ENCODE measurements at regions not wholly inside any gene's neighbourhood (a gene's known extent, or its start where the extent isn't known, plus 50 kb on each side); places are given as distances from the start of the nearest gene placed in this dataset.

- Histone ChIP-seq H2BK120ac (ENCODE audit: low read depth, low read length) (no peak overlapping the region), H3K27me3 (ENCODE audit: control insufficient read depth in 3 of 3, insufficient read depth in 3 of 3, low read depth in 1 of 3, low read length in 3 of 3) (no peaks in the 10 kb centered on the region), H3K4ac (ENCODE audit: low read length) (no peak overlapping the region), H4K8ac (ENCODE audit: low read depth, low read length) (no peak overlapping the region), H3K9ac (ENCODE audit: low read depth, low read length, poor library complexity) (no peak overlapping the region), H3K4me1 (ENCODE audit: control insufficient read depth in 2 of 2, insufficient read depth in 1 of 2, low read depth in 1 of 2, low read length in 2 of 2) (no peaks in the 10 kb centered on the region), H2AFZ (ENCODE audit: low read length) (no peak overlapping the region), H3K27ac (replicated peaks; ENCODE audit: low read length) (no peak overlapping the region), H3K23ac (ENCODE audit: low read depth, low read length, poor library complexity) (no peak overlapping the region), H3K36me3 (replicated peaks in 1 of 2; ENCODE audit: control insufficient read depth in 2 of 2, insufficient read depth in 2 of 2, low read length in 2 of 2) (no peaks in the 10 kb centered on the region), H3K14ac (ENCODE audit: low read length) (no peak overlapping the region), H2BK5ac (ENCODE audit: low read length) (no peak overlapping the region), H3K4me3 (ENCODE audit: low read length in 2 of 2) (no peak overlapping the region), H2BK15ac (ENCODE audit: low read length) (no peak overlapping the region), H3K9me3 (replicated peaks in 1 of 2; ENCODE audit: control insufficient read depth in 2 of 2, insufficient read depth in 1 of 2, low read depth in 1 of 2, low read length in 2 of 2) (no peaks in the 10 kb centered on the region), H2BK12ac (ENCODE audit: low read length) (no peak overlapping the region), H3K18ac (ENCODE audit: low read length) (no peak overlapping the region), H3K4me2 (ENCODE audit: insufficient read depth, low read length, poor library complexity, severe bottlenecking) (no peak overlapping the region), H3K79me1 (ENCODE audit: low read depth, low read length) (no peaks in the 10 kb centered on the region), H2AK5ac (ENCODE audit: low read depth, low read length) (no peak overlapping the region), H4K91ac (ENCODE audit: low read depth, low read length, poor library complexity) (no peak overlapping the region)
- WGBS, 2 donors (ENCODE audit: extremely low coverage in 2 of 2, insufficient read length in 2 of 2, insufficient replicate concordance in 1 of 2) = no CpG with 5 or more reads among the region's 1 CpG
- no peak for DNase-seq (ENCODE audit: low spot score)
These were observed 910.2 kb upstream of the SLC10A2 start for GRCh38 chr13:103976371-103976770.

DNA sequence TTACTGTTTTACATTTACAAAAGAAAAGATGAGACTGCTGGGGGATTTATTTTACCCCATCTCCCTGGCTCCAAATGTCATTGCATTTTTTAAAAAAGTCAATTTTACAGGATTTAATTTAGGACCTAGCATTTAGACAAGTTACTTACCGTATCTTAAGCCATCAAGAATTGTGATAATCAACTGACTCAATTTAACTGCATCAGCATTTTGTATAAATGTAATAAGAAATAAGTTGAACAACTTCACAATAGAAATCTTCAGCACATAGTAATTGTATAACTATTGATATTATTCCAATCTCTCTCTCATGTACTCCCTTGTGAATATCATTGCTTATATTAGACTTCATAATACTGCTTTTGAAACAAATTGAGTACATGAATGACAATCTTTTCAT lies 907.5 kb upstream of the SLC10A2 start:
- no CpG with 5 or more reads among the region's 1 CpG for WGBS, 2 donors (ENCODE audit: extremely low coverage in 2 of 2, insufficient read length in 2 of 2, insufficient replicate concordance in 1 of 2)
- no peak overlapping the region for H2BK12ac ChIP-seq (ENCODE audit: low read length)
- no peak overlapping the region for H2BK5ac ChIP-seq (ENCODE audit: low read length)
- no peak overlapping the region for H2AFZ ChIP-seq (ENCODE audit: low read length)
- no peak overlapping the region for H3K23ac ChIP-seq (ENCODE audit: low read depth, low read length, poor library complexity)
- no peak overlapping the region for H3K4me3 ChIP-seq (ENCODE audit: low read length in 2 of 2)
- no peak for DNase-seq (ENCODE audit: low spot score)
- no peak overlapping the region for H3K18ac ChIP-seq (ENCODE audit: low read length)
- no peak overlapping the region for H2BK15ac ChIP-seq (ENCODE audit: low read length)
- H2BK120ac ChIP-seq (ENCODE audit: low read depth, low read length) = no peak overlapping the region
- H3K9ac ChIP-seq (ENCODE audit: low read depth, low read length, poor library complexity) = no peak overlapping the region
- H4K8ac ChIP-seq (ENCODE audit: low read depth, low read length) = no peak overlapping the region
- H3K14ac ChIP-seq (ENCODE audit: low read length) = no peak overlapping the region
- H3K4me2 ChIP-seq (ENCODE audit: insufficient read depth, low read length, poor library complexity, severe bottlenecking) = no peak overlapping the region
- no peaks in the 10 kb centered on the region for H3K4me1 ChIP-seq (ENCODE audit: control insufficient read depth in 2 of 2, insufficient read depth in 1 of 2, low read depth in 1 of 2, low read length in 2 of 2)
- H3K27me3 ChIP-seq (ENCODE audit: control insufficient read depth in 3 of 3, insufficient read depth in 3 of 3, low read depth in 1 of 3, low read length in 3 of 3) = no peaks in the 10 kb centered on the region
- H4K91ac ChIP-seq (ENCODE audit: low read depth, low read length, poor library complexity) = no peak overlapping the region
- H2AK5ac ChIP-seq (ENCODE audit: low read depth, low read length) = no peak overlapping the region
- no peak overlapping the region for H3K4ac ChIP-seq (ENCODE audit: low read length)
- H3K36me3 ChIP-seq (replicated peaks in 1 of 2; ENCODE audit: control insufficient read depth in 2 of 2, insufficient read depth in 2 of 2, low read length in 2 of 2) = no peaks in the 10 kb centered on the region
- no peaks in the 10 kb centered on the region for H3K9me3 ChIP-seq (replicated peaks in 1 of 2; ENCODE audit: control insufficient read depth in 2 of 2, insufficient read depth in 1 of 2, low read depth in 1 of 2, low read length in 2 of 2)
- H3K27ac ChIP-seq (replicated peaks; ENCODE audit: low read length) = no peak overlapping the region
- no peaks in the 10 kb centered on the region for H3K79me1 ChIP-seq (ENCODE audit: low read depth, low read length)

GRCh38 chr13:103969520-103970050 lies 903.4 kb upstream of the SLC10A2 start:
- Histone ChIP-seq H2AK5ac (ENCODE audit: low read depth, low read length) (no peak overlapping the region), H3K9me3 (replicated peaks in 1 of 2; ENCODE audit: control insufficient read depth in 2 of 2, insufficient read depth in 1 of 2, low read depth in 1 of 2, low read length in 2 of 2) (no peaks in the 10 kb centered on the region), H2BK120ac (ENCODE audit: low read depth, low read length) (no peak overlapping the region), H3K79me1 (ENCODE audit: low read depth, low read length) (no peaks in the 10 kb centered on the region), H4K8ac (ENCODE audit: low read depth, low read length) (no peak overlapping the region), H3K4ac (ENCODE audit: low read length) (no peak overlapping the region), H3K4me1 (ENCODE audit: control insufficient read depth in 2 of 2, insufficient read depth in 1 of 2, low read depth in 1 of 2, low read length in 2 of 2) (no peaks in the 10 kb centered on the region), H3K27me3 (ENCODE audit: control insufficient read depth in 3 of 3, insufficient read depth in 3 of 3, low read depth in 1 of 3, low read length in 3 of 3) (no peaks in the 10 kb centered on the region), H3K4me2 (ENCODE audit: insufficient read depth, low read length, poor library complexity, severe bottlenecking) (no peak overlapping the region), H3K36me3 (replicated peaks in 1 of 2; ENCODE audit: control insufficient read depth in 2 of 2, insufficient read depth in 2 of 2, low read length in 2 of 2) (no peaks in the 10 kb centered on the region), H2AFZ (ENCODE audit: low read length) (no peak overlapping the region), H3K4me3 (ENCODE audit: low read length in 2 of 2) (no peak overlapping the region), H3K14ac (ENCODE audit: low read length) (no peak overlapping the region), H4K91ac (ENCODE audit: low read depth, low read length, poor library complexity) (no peak overlapping the region), H2BK5ac (ENCODE audit: low read length) (no peak overlapping the region), H2BK15ac (ENCODE audit: low read length) (no peak overlapping the region), H3K23ac (ENCODE audit: low read depth, low read length, poor library complexity) (no peak overlapping the region), H3K18ac (ENCODE audit: low read length) (no peak overlapping the region), H3K9ac (ENCODE audit: low read depth, low read length, poor library complexity) (no peak overlapping the region), H3K27ac (replicated peaks; ENCODE audit: low read length) (no peak overlapping the region), H2BK12ac (ENCODE audit: low read length) (no peak overlapping the region)
- WGBS, 2 donors (ENCODE audit: extremely low coverage in 2 of 2, insufficient read length in 2 of 2, insufficient replicate concordance in 1 of 2) = no CpG with 5 or more reads among the region's 4 CpGs
- no peak for DNase-seq (ENCODE audit: low spot score)

DNA sequence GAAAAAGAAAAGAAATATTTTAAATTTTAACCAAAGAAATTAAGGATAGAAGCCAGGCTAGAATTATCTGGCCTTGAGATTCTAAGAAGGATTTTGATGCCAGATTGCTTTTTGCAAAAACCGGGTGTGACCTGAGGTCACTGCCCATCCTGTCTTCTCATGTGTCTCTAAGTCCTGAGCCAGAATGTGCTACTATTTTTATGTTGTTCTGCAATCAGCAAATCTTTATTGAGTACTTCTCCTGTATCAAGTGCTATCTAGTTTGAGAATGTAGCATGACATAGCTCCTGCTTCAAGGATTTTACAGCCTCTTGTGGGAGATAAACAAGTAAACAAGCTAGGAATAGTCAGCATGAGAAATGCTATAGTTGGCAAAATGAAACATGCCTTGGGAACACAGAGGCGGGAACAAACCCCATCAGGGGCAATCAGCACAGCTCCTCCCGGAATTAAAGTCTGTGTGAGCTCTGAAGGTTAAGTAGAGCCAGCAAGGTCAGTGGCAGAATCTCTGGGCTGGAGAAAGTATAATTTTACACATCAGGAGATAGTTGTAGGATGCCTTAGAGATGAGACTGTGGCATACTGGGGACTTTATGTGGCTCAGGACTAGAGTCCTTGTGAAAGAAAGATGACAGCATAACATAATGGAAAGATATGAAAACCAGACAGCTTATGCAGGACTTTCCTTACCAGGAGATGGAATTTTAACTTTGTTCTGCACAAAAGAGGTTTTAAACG lies 899.5 kb upstream of the SLC10A2 start:
- Histone ChIP-seq H2BK5ac (ENCODE audit: low read length) (no peak overlapping the region), H4K8ac (ENCODE audit: low read depth, low read length) (no peak overlapping the region), H2AFZ (ENCODE audit: low read length) (peak overlapping the region; percentile 7), H3K9ac (ENCODE audit: low read depth, low read length, poor library complexity) (no peak overlapping the region), H3K4ac (ENCODE audit: low read length) (no peak overlapping the region), H2BK120ac (ENCODE audit: low read depth, low read length) (no peak overlapping the region), H3K9me3 (replicated peaks in 1 of 2; ENCODE audit: control insufficient read depth in 2 of 2, insufficient read depth in 1 of 2, low read depth in 1 of 2, low read length in 2 of 2) (no peaks in the 10 kb centered on the region), H2BK15ac (ENCODE audit: low read length) (no peak overlapping the region), H3K4me2 (ENCODE audit: insufficient read depth, low read length, poor library complexity, severe bottlenecking) (no peak overlapping the region), H3K4me1 (ENCODE audit: control insufficient read depth in 2 of 2, insufficient read depth in 1 of 2, low read depth in 1 of 2, low read length in 2 of 2) (no peaks in the 10 kb centered on the region), H2BK12ac (ENCODE audit: low read length) (no peak overlapping the region), H3K4me3 (ENCODE audit: low read length in 2 of 2) (no peak overlapping the region), H3K27ac (replicated peaks; ENCODE audit: low read length) (no peak overlapping the region), H4K91ac (ENCODE audit: low read depth, low read length, poor library complexity) (no peak overlapping the region), H2AK5ac (ENCODE audit: low read depth, low read length) (no peak overlapping the region), H3K79me1 (ENCODE audit: low read depth, low read length) (no peaks in the 10 kb centered on the region), H3K18ac (ENCODE audit: low read length) (no peak overlapping the region), H3K27me3 (ENCODE audit: control insufficient read depth in 3 of 3, insufficient read depth in 3 of 3, low read depth in 1 of 3, low read length in 3 of 3) (no peaks in the 10 kb centered on the region), H3K36me3 (replicated peaks in 1 of 2; ENCODE audit: control insufficient read depth in 2 of 2, insufficient read depth in 2 of 2, low read length in 2 of 2) (no peaks in the 10 kb centered on the region), H3K23ac (ENCODE audit: low read depth, low read length, poor library complexity) (no peak overlapping the region), H3K14ac (ENCODE audit: low read length) (no peak overlapping the region)
- no peak for DNase-seq (ENCODE audit: low spot score)
- WGBS, 2 donors (ENCODE audit: extremely low coverage in 2 of 2, insufficient read length in 2 of 2, insufficient replicate concordance in 1 of 2) = 100% methylated on average over 1 of the region's 4 CpGs; no CpG with 5 or more reads in 1 of the 2 donors

Data from neuronal stem cell (in vitro differentiated cells).